Tibial nerve (tissue), 4 donors: ENCODE measurements at regions not wholly inside any gene's neighbourhood (a gene's known extent, or its start where the extent isn't known, plus 50 kb on each side); places are given as distances from the start of the nearest gene placed in this dataset.

Experiments
- CTCF ChIP-seq, 5 experiments: fragments of 200-600 bp in 3 of 5; fragments of 450-650 bp in 2 of 5; sonication (generic) in 3 of 5; IDR thresholded peaks; one replicate each; pipeline ENCODE4 v1.5.1; 2016 to 2019; ENCODE audit warnings: antibody characterized with exemption in 5 of 5, mild to moderate bottlenecking in 3 of 5, moderate library complexity in 2 of 5
- EP300 ChIP-seq, 2 donors: sonication (generic); formaldehyde crosslinking; IDR thresholded peaks; one replicate each; pipeline ENCODE4 v1.6.1; 2017; ENCODE audit warnings: antibody characterized with exemption in 2 of 2, mild to moderate bottlenecking in 1 of 2
- POLR2A ChIP-seq, 2 donors: fragments of 450-650 bp; IDR thresholded peaks; one replicate each; pipeline ENCODE4 v1.6.1; 2017; ENCODE audit warnings: antibody characterized with exemption in 2 of 2, mild to moderate bottlenecking in 2 of 2, moderate library complexity in 2 of 2

GRCh38 chr12:115355301-115355700 is 671.3 kb upstream of the TBX3 start:
- TF ChIP-seq POLR2A (IDR thresholded peaks at IDR 0.05) (no peak), CTCF (IDR thresholded peaks at IDR 0.05) (no peak), EP300 (IDR thresholded peaks at IDR 0.05) (no peak)
